HG03439 (cell line): ENCODE measurements at regions not wholly inside any gene's neighbourhood (a gene's known extent, or its start where the extent isn't known, plus 50 kb on each side); places are given as distances from the start of the nearest gene placed in this dataset.

Source experiments
- ATAC-seq: cut with Tn5 transposase; IDR thresholded peaks from one replicate; pipeline ENCODE4 v1.9.1; 2021; ENCODE audit warnings: mild to moderate bottlenecking, moderate library complexity; ENCODE audit not compliant: unreplicated experiment

DNA sequence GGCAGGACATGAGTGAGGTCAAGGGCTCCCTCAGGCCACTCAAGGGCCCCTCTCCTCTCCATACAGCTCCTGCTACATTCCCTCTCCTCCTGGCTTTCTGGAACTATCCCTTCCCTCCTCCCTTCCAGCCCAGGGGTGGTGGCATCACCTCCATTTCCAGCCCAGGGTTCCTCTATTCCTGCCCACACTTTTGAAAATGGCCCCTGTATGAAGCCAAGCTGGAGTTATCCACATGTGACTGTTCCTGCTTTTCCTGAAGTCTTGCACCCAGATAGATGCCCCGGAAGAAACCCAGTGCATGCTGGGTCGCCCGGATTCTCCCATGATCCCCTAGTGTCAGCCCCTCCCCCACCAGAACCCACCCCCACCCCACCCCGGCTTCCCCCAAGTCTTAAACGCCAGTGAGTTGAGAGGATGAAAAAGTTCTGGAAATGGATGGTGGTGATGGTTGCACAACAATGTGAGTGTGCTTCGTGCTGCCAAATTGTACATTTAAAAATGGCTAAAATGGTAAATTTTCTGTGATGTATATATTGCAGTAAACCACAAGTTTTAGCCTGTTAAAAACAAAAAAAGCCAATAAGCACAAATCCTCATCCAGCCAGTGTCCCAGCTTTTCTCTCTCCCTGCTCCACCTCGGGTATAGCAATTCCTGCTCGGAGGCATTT lies 136.9 kb downstream of the SCARB1 start:
- ATAC-seq = no peak

GRCh38 chr12:124725597-124726237 lies 137.9 kb downstream of the SCARB1 start:
- ATAC-seq = no peak

DNA sequence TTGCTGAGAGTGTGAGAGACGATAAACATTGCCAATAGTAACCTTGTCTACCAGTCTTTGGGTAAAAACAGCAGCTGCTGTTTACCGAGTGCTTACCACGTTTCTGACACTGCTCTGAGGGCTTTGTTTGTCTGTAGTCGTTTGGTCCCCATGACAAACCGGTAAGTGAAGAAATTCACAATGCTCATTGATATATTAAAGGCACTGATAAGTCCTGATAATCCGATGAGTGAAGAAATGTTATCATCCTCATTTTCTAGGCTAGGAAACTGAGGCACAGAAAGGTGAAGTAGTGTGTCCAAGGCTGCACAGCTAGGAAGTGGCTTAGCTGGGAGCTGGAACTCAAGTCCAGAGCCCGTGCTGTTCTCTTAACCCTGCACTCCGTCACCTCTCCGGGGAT lies 138.6 kb downstream of the SCARB1 start:
- ATAC-seq = no peak

DNA sequence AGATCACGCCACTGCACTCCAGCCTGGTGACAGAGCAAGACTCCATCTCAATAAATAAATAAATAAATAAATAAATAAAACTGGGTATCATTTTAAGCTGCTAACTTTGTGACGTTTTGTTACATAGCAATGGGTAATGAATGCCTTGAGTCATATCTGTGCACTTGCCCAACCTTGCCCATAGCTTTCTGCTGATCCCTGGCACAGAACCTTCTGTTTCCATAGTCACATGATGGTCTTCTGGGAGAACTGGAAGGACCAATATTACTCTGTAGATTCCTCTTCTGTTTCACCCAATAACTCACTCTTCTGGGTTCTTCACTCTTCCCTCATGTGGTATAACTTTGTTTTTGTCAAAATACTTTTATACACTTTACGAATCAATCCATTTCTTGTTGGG lies 140.8 kb downstream of the SCARB1 start:
- ATAC-seq = no peak

DNA sequence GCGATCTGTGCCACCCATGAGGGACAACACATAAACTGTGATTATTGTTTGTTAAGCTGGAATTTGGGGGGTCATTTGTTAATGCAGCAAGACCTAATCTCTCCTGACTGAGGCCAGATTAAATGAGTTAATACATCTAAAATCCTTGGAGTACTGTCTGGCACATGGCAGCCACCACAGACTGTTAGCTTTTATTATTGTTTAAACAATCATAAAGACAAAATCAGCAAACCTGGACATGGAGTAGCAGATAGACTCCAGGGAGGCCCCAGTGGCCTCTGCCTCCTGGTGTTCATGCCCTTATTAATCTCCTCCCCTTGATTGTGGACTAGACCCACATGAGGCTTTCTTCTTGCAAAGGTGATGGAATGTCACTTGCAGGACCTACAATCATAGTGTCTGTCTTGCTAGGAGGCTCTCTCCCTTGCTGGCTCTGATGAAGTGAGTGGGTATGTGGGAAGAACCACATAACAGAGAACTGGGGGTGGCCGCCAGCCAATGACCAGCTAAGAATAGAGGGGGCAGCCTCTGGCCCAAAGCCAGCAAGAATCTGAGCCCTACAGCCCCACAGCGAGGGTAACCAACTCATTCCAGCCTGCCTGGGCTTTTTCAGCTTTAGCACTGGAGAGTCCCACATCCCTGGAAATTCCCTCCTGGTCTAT lies 142.0 kb downstream of the SCARB1 start:
- no peak for ATAC-seq

GRCh38 chr12:124720681-124721500 lies 142.8 kb downstream of the SCARB1 start:
- no peak for ATAC-seq

DNA sequence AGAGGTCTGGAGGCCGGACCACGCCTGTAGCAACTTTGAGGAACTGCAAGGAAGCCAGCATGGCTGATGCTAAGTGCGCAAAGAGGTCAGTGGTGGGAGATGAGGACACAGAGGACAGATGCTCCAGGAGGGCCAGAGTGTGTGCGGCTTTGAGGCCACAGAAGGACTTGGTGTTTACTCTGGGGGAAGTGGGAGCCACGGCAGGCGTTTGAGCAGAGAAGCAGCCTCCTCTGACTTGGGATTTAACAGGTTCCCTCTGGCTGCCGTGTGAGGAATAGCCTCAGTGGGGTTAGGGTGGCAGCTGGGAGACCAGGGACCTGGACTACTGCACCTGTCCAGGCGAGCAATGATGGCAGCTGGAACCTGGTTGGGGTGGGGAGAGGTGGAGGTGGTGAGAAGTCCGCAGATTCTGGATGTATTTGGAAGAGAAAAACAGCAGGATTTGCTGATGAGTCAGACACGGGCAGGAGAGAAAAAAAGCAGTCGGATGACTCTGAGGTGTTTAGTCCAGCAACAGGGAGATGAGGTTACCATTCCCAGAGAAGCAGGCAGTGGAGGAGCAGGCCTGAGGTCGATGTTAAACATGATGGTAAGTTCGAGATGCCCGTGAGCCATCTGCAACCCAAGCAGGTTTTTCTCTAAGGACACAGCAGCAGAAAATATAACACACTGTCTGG lies 143.5 kb downstream of the SCARB1 start:
- no peak for ATAC-seq

GRCh38 chr12:124719231-124719630 lies 144.4 kb downstream of the SCARB1 start:
- no peak for ATAC-seq

- no peak for ATAC-seq
Measured at GRCh38 chr12:124718458-124718857, 145.2 kb downstream of the SCARB1 start.

- no peak for ATAC-seq
Measured at GRCh38 chr12:124718036-124718435, 145.6 kb downstream of the SCARB1 start.

GRCh38 chr12:124717318-124717717 lies 146.3 kb downstream of the SCARB1 start:
- ATAC-seq = no peak

- no peak for ATAC-seq
Measured at GRCh38 chr12:124716208-124717130, 147.2 kb downstream of the SCARB1 start.

- no peak for ATAC-seq
Measured at GRCh38 chr12:124715121-124715990, 147.9 kb upstream of the NCOR2 start.

GRCh38 chr12:124713436-124714082 lies 146.1 kb upstream of the NCOR2 start:
- peak; percentile 68 for ATAC-seq

GRCh38 chr12:124713041-124713435 lies 145.6 kb upstream of the NCOR2 start:
- peak; percentile 21 for ATAC-seq

GRCh38 chr12:124711344-124711743 lies 143.9 kb upstream of the NCOR2 start:
- no peak for ATAC-seq

DNA sequence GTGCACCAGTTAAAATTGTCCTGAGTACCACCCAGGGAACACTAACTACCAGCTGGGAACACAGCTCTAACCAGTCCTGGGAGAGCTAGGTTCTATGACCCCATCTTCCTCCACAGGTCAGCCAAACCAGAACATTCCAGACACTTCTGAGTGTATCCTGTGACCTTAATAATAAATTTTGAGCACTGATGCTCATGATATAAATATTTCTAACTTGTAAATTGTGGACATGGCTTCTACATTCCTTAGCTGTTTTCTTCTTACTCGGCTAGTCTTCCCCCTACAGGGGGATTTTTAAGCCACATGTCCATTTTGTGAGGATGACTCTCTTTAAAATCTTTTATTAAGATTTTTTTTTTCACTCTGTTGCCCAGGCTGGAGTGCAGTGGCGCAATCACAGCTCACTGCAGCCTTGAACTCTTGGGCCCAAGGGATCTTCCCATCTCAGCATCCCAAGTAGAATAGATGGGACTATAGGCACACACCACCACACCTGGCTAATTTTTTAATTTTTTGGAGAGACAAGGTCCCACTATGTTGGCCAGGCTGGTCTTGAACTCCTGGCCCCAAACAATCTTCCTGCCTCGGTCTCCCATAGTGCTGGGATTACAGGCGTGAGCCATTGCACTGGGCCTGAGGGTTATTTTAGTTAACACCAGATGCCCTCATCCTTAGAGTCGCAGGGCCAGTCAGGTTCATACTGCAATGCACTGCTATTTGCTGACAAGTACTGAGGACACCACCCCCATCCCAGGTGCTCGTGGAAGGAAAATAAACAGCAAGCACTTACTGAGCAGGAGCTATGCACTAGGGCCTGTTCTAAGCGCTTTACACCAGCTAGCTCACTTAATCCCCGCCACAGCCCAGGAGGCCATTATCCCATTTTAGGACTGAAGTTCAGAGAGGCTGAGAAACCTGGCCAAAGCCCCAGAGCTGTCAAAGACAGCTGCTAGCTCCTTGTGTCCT lies 142.6 kb upstream of the NCOR2 start:
- ATAC-seq = no peak
